ENCODE measurements at regions not wholly inside any gene's neighbourhood (a gene's known extent, or its start where the extent isn't known, plus 50 kb on each side); places are given as distances from the start of the nearest gene placed in this dataset.

DNA sequence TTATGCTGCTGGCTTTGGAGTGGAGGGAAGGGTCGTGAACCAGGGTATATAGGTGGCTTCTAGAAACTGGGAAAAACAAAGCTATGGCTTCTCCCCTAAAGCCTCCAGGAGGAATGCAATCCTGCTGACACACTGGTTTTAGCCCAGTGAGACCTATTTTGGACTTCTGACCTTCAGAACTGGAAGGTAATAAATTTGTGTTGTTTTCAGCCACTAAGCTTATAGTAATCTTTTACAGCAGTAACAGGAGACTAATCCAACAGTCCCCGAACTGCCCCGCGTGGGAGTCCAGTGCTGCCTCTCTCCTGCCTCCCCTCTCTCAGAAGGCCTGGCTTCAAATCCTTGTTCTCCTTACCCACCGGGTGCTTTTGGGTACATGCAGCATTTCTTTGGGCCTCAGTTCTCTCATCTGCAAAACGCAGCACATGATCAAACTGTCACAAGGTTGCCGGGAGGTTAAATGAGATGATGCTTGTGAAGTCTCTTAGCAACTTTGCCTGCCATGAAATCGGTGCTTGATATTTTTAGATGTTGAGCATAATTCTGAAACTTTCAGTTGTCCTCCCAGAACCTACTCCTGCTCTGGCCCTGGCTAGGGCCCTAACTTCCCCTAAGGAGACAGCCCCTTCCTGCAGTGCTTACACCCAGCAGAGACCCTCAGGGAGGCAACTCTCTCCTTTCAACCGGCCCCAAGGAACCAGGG is 127.3 kb upstream of the BOD1 start:
- DNase-seq = no peak

DNA sequence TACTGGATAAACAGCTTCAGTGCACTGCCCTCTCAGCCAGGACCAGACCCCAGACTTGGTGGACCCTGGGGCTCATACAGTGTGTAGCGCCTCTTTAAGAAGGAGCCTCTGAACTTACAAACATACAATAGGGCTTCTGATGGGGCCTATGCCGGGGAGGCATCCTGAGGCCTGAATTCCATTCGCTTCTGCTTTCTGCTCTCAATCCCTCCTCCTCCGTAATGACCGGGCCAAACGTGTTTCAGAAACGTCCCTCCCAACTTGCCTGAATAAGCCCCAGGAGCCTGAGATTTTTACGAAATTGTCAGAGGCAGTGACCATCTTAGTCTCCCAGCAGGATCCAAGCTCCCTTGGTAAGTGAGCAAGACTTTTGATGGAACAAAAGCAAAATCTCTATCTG is 128.1 kb upstream of the BOD1 start:
- peak; percentile 19 to 35 for DNase-seq

DNA sequence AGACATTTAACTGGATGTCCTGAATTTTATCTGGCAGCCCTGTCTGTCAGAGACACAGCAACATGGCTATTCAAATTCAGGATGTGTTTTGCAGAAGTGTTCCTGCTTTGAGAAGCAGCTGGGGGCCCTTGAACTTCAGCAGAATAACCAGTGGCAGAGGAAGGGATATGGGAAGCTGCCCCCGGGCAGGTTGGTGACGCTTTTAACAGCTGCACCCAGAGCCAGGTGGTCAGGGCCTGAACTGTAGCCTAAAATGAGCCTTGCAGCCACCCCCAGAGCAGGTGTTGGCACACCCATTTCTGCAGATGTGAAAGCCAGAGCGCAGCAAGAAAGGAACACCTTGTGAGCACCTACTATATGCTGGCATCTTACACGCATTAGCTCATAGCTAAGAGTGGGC is 128.7 kb upstream of the BOD1 start:
- peak; percentile 54 to 69 for DNase-seq

DNA sequence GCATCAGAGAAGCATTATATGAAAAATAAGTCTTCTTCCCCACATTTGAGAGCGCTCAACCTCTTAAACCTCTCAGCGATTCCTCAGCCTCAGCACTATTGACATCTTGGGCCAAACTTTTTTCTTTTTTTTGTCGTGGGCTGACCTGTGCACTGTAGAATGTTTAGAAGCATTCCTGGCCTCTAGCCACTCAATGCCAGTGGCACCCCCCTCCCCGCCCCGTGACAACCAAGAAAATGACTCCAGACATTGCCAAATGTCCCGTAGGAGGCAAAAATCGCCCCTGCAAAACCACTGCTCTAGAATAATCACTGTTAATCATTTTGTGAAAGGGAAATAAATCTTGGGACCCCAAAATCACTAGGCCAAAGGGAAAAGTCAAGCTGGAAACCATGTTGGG is 129.1 kb upstream of the BOD1 start:
- DNase-seq = peak; percentile 67 to 85

DNA sequence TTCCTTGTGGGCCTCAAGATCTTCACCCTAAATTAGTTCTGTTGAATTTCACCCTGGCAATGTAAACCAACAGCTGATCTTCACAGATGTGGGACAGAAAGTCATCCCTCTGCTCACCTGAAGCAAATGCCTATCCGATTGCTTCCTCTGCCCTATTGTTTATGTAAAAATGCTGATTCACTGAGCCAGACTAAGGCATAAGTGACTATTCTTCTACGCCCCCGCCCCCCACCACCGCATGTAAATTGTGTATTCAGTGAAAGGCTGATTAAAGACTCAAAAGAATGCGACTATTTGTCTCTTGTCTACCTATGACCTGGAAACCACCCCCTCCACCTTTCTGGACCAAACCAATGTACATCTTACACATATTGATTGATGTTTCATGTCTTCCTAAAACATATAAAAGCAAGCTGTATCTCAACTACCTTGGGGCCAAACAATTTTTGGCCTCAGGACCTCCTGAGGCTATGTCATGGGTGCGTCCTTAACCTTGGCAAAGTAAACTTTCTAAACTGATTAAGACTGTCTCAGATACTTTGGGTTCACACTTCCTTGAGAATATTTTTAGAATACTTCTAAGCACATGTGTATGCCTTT is 129.7 kb upstream of the BOD1 start:
- peak in 1 of 2 donors; percentile 21 for DNase-seq

DNA sequence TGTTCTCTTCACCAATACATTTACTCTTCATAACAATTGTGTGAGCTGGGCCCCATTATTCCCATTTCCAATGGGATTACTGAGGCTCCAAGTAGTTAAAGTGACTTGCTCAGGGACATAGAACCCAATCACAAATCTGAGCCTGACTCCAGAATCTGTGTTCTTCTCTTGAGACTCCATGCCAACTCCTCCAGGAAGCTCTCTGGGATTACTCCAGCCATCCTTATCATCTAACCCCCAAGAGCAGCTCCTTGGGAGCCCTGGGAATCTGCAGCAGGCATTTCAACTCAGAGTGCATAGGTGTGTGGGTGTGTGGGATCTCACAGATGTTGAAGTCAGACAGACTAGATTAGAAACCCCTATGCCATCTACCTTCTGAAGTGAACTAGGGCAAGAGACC is 131.4 kb upstream of the BOD1 start:
- no peak for DNase-seq

DNA sequence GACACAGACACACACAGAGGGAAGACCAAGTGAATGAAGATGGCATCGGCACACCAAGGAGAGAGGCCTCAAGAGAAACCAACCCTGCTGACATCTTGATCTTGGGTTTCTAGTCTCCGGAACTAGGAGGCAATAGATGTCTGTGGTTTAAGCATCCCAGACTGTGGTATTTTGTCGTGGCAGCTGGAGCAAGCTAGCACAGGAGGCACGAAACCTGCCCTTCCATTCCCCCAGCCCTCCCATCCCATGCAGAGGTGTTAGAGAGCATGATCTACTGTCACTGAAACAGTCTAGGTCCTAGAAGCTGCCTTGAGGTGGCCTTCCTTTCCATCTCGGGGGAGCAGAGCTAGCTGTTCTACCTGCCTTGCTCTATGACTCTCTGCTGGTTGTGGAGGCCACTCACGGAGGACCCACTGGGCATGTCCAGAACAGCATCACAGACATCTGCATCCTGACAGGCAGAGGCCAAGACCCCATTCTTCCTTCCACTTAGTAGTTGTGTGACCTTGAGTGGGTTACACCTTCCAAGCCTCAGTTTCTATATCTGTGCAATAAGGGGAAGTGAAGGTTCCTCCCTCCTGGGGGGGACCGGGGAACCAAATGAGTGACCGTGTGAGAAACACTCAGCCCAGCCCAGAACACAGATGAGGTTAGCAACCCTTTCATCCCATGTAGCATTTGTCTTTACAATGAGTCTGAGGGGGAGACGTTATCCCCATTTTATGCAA is 134.3 kb upstream of the BOD1 start:
- no peak for DNase-seq

DNA sequence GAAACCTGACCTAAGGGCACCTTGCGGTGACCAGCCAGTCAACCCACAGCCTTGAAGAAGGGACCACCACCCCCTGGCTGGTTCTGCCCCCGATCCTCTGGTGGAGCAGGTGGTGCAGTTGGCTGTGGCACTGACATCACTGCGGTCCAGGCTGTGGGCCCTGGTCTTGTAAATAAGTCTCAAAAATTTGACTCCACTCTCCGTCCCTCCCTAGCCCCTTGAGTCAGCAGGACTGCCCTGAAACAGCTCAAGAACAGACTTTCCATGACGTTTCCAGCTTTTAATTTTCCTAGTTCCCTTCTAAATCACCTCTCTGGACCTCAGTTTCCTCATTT is 134.8 kb upstream of the BOD1 start:
- no peak for DNase-seq

DNA sequence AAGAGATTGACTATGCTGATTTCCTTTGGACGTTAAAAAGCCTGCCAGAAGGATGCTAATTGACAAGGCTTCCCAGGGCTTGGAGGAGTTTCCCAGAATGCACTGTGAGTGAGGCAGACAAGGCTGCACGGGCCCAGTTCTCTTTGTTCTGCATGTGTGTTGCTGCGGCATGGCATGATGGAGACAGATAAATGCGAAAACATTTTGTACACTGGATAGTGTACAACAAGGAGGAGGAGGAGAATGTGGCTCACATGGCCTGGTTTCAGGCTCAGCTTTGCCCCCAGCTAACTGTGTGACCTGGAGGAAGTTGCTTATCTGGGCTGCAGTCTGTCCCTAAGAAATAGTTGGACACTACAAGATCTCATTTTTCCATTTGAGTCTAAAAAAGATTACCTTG is 135.5 kb upstream of the CPEB4 start:
- DNase-seq = no peak

DNA sequence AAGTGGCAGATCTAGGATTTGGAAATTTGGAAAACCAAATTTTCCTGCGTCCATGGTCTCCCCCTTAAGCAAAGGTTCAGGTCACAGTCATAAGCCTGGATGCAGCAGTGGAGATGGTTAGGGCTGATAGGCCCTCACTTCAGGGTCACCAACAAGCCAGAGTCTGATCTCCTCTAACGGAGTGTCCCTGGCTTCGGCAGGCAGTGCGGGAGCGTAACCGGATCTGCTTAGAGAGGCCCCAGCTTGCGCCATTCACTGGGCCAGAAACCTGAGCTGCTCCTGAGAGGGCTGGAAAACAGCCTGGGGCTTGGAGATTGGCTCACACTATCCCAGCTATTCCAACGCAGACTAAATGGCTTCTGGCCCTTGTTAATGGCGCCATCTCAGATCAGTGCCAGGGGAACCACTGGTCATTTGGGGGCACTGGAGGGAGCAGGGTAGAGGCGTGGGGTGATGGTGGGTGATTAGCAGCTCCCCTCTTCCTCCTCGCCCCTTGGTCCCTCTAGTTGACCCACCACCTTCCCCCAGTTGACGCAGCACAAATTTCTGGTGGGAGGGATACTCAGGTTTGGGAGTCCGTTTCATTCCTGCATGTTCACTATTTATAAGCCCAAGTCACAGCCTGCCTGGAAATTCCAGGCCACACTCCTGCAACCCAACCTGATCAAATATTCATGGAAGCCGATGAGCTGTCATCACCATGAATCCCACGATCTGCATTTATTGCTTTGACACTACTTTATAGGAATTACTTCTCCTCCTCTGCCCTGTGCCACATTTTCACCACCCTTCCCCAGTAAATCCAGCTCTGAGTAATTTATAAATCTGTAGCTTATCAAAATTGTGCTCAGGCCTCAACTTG is 134.6 kb upstream of the CPEB4 start:
- DNase-seq = no peak

DNA sequence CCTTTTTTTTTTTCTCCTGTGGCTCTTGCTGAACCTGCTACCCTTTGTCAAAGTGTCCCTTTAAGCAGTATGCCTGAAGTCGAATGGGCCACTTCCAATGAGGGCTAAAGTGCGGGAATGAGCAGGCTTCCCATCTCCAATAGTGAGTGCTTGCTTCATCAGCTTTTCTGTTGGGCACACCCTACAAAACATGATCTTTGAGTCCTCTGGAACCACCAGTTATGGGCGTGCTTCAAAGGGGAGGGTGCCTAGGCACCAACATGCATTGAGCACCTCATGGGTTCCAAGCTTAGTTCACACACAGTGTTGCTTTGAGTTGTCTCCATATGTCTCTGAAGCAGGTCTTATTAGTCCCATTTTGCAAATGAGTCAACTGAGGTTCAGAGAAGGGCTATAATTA is 132.8 kb upstream of the CPEB4 start:
- no peak for DNase-seq

DNA sequence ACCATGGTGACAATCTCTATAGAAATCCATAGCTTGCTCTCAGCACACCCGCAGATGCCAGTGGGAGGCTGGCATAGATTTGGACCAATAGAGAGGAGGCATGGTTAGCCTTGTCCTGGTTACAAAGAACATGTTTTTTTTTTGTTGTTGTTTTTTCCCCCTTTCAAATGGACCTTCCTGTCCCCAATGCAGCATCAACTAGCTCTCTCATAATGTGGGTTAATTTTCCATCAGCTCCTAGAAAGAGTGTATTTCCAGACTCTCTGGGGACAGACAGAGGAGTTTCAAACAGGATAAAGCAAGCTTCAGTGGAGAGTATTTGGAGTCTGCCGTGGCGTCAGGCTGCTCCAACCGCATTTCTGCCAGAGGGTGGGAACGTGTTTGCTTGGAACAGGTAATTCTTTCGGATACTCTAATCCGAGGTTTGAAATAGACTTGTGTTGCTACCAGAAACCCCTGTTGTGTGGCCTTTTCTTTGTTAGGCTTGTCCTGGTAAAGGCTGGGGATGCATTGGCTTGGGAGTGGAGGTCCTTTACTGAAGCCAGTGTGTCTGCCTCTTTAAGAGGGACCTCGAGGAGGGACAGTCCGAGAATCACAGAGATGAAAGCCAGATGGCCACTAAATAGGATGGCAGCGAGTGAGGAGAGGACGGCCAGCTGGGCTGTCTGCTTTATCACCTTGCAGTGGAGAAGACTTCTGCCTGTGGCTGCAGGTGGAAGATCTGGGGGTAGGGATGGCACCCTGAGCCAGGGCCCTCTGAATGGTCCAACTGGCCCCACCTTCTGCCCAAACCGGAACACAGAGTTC is 130.5 kb upstream of the CPEB4 start:
- no peak for DNase-seq

DNA sequence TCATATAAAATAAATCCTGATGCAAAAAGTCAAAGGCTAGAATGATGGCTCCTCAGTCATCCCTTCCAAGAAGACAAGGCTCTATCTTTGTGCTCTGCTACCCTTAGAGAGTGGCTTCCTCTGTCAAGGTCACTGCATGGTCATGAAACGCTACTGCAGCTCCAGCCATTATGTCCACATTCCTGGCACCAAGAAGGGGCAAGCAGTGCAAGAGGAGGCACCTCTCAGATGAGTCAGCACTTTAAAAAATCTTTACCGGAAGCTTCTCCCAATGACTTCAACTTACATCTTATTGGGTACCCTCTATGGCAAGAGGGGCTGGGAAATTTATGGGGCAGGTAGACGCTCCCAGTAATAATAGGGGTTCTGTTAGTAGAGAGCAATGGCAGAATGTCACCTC is 129.5 kb upstream of the CPEB4 start:
- no peak for DNase-seq

DNA sequence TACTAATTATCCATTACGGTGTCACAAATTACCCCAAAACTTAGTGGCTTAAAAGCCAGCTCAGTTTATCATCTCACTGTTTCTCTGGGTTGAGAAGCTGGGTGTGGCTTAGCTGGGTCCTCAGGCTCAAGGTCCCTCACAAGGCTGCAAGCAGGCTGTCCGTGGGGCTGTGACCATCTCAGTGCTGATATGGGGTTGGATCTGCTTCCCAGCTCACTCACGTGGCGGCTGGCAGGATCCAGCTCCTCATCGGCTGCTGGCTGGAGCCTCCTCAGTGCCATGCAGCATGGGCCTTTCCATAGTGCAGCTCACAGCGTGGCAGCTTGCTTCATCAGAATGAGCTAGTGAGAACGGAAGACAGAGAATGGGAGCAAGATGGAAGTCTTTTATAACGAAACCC is 128.5 kb upstream of the CPEB4 start:
- no peak for DNase-seq

DNA sequence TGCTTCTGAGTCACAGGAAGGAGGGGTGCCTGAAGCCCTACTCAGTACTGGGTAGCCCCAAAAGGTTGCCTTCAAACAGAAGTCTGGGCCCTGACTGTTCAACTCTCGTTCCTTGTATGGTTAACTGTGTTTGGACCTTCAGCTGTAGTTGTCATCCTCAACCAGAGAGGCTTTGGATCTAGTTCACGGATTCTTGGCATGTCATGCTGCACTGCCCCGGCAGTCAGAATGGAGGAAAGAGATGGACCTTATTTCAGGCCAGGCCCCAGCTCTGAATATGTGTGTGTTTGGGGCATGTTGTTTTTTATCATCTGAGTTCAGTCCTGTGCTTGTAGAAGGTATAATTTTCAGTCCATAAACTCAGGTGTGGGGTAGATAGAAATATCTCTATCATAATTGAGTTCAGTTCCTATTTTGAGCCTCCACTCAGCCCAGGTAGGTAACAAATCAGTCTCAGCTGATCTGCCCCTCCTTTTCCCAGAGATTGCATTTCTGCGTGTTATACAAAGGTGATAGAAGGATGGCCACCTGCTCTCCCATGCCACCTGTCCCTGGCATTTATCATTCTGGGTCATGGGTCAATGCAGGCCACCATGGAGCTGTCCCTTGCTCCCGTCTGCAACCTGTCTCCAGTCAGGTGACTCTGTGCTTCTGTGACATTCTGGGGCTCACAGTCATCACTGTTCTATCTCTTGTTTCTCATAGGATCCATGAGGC is 127.5 kb upstream of the CPEB4 start:
- DNase-seq = no peak

DNA sequence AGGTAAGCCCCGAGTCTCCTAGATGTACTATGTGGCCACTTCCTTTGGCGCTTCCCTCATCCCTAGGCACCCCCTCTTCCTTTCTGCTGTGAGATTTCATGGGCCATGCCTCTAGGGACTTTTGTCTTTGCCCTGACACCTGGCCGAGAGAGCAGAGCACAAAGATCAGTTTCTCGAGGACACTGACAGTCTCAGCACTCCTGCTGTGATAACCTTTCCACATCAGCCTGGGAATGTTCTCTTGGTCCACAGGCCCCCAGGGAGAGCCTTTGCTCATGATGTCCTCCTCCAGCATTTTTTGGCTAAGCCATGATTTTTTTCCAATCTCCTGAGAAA is 127.0 kb upstream of the CPEB4 start:
- DNase-seq = no peak

DNA sequence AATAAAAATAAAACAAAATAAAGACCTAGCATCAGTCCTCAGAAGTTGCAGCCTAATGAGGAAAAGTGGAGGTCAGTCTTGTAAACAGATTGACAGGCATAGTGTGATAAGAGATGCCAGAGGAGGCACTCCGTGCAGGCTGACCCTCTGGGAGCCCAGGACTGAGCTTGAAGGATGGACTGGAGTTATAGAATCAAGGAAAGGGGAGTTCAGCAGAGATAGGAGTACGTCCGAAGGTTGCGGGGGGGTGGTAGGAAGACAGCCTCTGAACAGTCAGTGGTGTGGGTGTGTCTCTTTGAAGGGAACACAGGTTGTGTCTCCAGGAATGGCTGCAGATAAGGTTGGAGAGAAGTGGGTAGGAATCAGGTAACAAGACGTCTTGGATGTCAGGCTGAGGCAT is 126.1 kb upstream of the CPEB4 start:
- no peak for DNase-seq

DNA sequence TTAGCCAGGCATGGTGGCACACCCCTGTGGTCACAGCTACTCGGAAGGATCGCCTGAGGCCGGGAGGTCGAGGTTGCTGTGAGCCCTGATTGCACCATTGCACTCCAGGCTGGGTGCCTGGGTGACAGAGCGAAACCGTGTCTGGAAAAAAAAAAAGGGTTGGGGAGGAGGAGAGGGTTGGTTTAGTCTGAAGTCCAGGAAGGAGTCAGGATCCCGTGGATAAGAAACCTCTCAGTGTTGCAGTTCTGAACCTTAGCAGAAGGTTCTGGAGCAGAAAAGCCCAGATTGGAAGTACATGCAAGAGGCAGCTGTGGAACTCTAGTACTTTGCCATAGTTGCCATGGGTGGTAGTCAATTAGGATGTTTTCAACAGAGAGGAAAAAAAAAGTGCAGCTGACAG is 125.2 kb upstream of the CPEB4 start:
- peak; percentile 25 to 44 for DNase-seq

DNA sequence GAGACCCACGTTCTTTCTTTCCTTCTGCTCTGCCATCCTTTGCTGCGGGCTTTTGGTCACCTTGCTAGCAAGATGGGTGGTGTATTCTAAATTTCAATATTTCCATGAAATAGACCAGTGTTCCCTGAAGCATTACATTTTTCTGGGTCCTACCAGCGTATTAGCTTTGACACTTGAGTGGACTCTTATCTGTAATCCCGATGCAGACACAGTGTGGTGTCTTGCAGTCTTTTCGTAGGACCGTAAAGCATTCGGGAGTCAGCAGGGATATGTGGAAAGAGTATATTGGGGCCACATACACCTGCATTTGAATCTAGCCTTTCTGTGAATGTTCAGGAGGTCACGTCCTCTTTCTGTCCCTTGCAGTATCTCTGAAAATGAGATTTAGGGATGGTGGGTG is 124.7 kb upstream of the CPEB4 start:
- DNase-seq = no peak

DNA sequence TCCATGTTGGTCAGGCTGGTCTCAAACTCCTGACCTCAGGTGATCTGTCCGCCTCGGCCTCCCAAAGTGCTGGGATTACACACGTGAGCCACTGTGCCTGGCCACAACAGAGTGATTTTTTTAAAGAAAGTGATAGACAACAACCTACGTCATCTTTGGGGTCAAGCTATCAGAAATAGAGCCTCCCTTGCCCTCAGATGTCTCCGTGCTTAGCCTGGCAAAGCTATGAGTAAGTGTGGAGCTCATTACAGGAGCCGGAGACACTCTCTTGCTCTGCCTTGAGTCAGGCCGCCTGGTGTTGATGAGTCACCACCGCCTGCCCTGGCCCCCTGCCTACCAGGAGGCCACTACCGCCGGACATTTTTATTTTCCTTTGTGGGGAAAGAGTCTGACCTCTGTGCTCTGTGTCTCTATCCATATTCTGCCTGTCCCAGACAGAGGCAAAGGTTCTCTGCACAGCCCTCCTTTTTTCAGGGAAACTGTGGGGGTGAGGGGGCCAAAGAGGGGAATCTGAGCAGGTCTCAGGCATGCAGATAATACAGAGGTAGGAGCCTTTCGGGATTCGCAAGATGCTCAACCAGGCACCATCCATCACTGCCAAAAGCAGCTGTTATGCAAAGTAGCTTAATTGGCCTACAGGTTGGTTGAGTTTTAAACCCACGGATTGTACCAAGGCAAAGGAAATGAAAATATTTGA is 123.7 kb upstream of the CPEB4 start:
- DNase-seq = peak; percentile 81 to 94

DNA sequence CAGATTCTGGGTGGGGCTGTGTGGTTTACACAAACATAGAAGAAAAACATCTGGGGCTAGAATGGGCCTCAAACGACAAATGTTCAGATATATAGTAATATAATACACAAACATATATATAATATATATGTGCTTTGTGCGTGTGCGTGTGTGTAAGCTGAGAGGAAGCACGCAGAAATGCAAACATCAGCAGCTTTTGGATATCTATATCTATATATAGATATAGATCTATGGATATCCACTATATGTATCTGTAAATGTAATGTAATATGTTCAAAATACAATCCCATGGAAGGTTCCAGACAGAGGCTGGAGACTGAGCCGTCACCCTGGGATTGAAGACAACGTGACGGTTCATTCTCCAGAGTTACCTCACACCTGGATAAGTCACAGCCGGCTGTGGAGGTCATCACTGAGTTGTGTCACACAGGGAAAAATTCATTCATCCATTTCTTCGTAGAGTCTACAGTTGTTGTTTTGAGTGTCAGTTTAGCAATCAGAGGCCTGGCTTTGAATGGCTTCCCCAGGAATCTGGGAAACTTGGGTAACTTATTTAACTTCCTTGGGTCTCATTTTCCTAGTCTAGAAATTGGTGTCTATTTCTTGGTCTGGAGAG is 123.0 kb upstream of the CPEB4 start:
- no peak for DNase-seq
